HEK293T (cell line): ENCODE measurements at regions not wholly inside any gene's neighbourhood (a gene's known extent, or its start where the extent isn't known, plus 50 kb on each side); places are given as distances from the start of the nearest gene placed in this dataset.

Experiments used
- ARNT ChIP-seq: fragments of 450-650 bp; IDR thresholded peaks from 2 replicates; pipeline ENCODE4 v1.6.1; 2017; ENCODE audit warnings: mild to moderate bottlenecking
- FOXM1 ChIP-seq: fragments of 450-650 bp; IDR thresholded peaks from 2 replicates; pipeline ENCODE4 v1.6.1; 2017; ENCODE audit warnings: mild to moderate bottlenecking, borderline replicate concordance
- HDGF ChIP-seq: fragments of 450-650 bp; IDR thresholded peaks from 2 replicates; pipeline ENCODE4 v1.6.1; 2017; ENCODE audit warnings: antibody characterized with exemption, borderline replicate concordance
- L3MBTL2 ChIP-seq: fragments of 450-650 bp; conservative IDR thresholded peaks from 2 replicates; pipeline ENCODE4 v1.6.1; 2016; ENCODE audit warnings: mild to moderate bottlenecking
- LEF1 ChIP-seq: fragments of 450-650 bp; IDR thresholded peaks from 2 replicates; pipeline ENCODE4 v1.6.1; 2017; ENCODE audit warnings: mild to moderate bottlenecking, borderline replicate concordance
- SP1 ChIP-seq: fragments of 450-650 bp; IDR thresholded peaks from 2 replicates; pipeline ENCODE4 v1.6.1; 2017
- SUZ12 ChIP-seq: fragments of 450-650 bp; IDR thresholded peaks from 2 replicates; pipeline ENCODE4 v1.6.1; 2016; ENCODE audit warnings: mild to moderate bottlenecking
- TARDBP ChIP-seq: fragments of 450-650 bp; IDR thresholded peaks from 2 replicates; pipeline ENCODE4 v1.6.1; 2016
- ZNF384 ChIP-seq: fragments of 450-650 bp; IDR thresholded peaks from 2 replicates; pipeline ENCODE4 v1.6.1; 2016

DNA sequence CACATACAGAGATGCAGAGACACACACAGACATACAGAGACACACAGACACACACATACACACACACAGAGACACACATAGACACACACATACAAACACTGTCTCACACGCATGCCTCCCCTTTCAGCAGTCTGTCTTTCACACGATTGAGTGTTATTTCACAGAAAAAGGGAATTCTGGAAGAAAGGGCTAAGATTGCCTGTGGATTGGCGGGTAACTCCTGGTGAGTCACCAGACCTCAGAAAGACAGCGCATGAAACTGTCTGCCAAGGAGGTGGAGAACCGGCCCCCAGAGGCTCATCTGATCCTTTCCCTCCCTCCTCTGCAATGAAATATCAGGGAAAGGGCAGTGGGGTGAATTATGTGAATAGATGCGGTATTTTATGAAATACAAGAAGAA lies 127.2 kb upstream of the GSC start:
- no peak for TF ChIP-seq ZNF384
- TF ChIP-seq FOXM1: no peak
- no peak for TF ChIP-seq L3MBTL2
- no peak for TF ChIP-seq TARDBP
- no peak for TF ChIP-seq SP1
- TF ChIP-seq SUZ12: no peak
- no peak for TF ChIP-seq HDGF
- TF ChIP-seq LEF1: no peak
- no peak for TF ChIP-seq ARNT
